Heart left ventricle (tissue), 13 donors: ENCODE measurements at regions not wholly inside any gene's neighbourhood (a gene's known extent, or its start where the extent isn't known, plus 50 kb on each side); places are given as distances from the start of the nearest gene placed in this dataset.

Experiments used
- CTCF ChIP-seq, 12 donors: fragments of 200-600 bp; sonication (generic) in 4 of 12; IDR thresholded peaks; one replicate each; pipeline versions ENCODE4 v1.5.0 to v1.8.0; 2018 to 2022; ENCODE audit warnings: antibody characterized with exemption in 12 of 12, mild to moderate bottlenecking in 5 of 12
- POLR2A ChIP-seq, 2 donors: fragments of 450-650 bp; IDR thresholded peaks; one replicate each; pipeline ENCODE4 v1.6.1; 2017; ENCODE audit warnings: antibody characterized with exemption in 2 of 2, mild to moderate bottlenecking in 2 of 2, moderate library complexity in 2 of 2
- donor health status: ischemic (EF 13 %, LVEDD 7.1; RV severe dilation, severe dysfunction).
- donor health status: DM: no; HTN: yes; CAD: no.
- donor health status: DM: no; HTN: no; CAD: no.
- donor health status: ischemic (EF 25% LVEDD 6.9; RV normal size, moderate dysfunction).
- donor health status: ischemic (EF 25% LVEDD 5.7; RV mildly dilated, moderate dysfunction).
- donor health status: ischemic (EF 35%, LVEDD 5.7; RV mildly dilated, moderate dysfunction).
- donor health status: nonischemic (EF 11% LVEDD 7.7; RV severe dilation, severe dysfunction).
- donor health status: DM: yes; HTN: yes; CAD: no.
- donor health status: PGD.
- donor health status: ischemic (EF 29% LVEDD 5.4; RV normal size, mild dysfunction).
- donor health status: nonischemic (EF 23%, LVEDD 6.1; RV moderate dilation, normal function).

DNA sequence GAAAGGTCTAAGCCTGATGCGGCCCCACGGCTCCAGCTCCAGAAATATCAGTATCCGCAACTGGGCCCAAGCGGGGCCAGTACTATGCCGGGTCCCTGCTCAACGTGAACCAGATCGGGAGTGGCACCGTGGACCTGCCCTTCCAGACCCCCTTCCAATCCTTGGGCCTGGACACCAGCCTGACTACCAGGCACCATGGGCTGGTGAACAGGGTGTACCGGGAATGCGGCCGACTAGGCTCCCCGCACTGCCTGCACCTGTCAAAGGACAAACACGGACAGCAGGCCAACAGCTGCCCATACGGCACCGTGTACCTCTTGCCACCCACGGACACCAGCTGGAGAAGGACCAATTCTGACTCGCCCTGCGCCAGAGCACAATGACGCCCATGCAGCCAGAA, 1196.9 kb upstream of the CHAC2 start:
- TF ChIP-seq CTCF (IDR thresholded peaks at IDR 0.05) (no peak), POLR2A (IDR thresholded peaks at IDR 0.05) (no peak)
